SK-N-SH (cell line): ENCODE measurements at regions not wholly inside any gene's neighbourhood (a gene's known extent, or its start where the extent isn't known, plus 50 kb on each side); places are given as distances from the start of the nearest gene placed in this dataset.

Experiments used
- CTCF ChIA-PET: fragments of 300-600, 350-600 bp; formaldehyde crosslinking; extraction: SDS; loops from one replicate; lab custom pipeline; 2021; lab: Yijun Ruan, JAX
- POLR2A ChIA-PET: fragments of 350-600 bp; sonication (Branson Sonifier 250); formaldehyde crosslinking; extraction: SDS; loops from one replicate; lab custom pipeline; 2020; ENCODE audit warnings: antibody characterized with exemption, inconsistent platforms; lab: Yijun Ruan, JAX
- DNase-seq: peaks from one replicate; pipeline ENCODE4 v3.0.0; 2012
- H2AFZ ChIP-seq: fragments of 200-600 bp; sonication (generic); 2 replicates; pipeline ENCODE4 v1.8.1; 2016; ENCODE audit warnings: antibody characterized with exemption, mild to moderate bottlenecking, low read depth
- H3F3A ChIP-seq: fragments of 200-600 bp; sonication (generic); replicated peaks from 2 replicates; pipeline ENCODE3; 2016; ENCODE audit warnings: antibody characterized with exemption, mild to moderate bottlenecking; ENCODE audit not compliant: insufficient read depth
- H3K27ac ChIP-seq, 2 experiments: fragments of 200-500 bp in 1 of 2; fragments of 200-600 bp in 1 of 2; sonication (Bioruptor generic) in 1 of 2; sonication (generic), shearing (Covaris generic) in 1 of 2; 2 replicates each; pipeline versions ENCODE4 v1.5.1 to v1.6.1; 2014 to 2016; ENCODE audit warnings: low read depth in 2 of 2, inconsistent platforms in 1 of 2, low read length in 1 of 2, mild to moderate bottlenecking in 1 of 2, mixed read lengths in 1 of 2
- H3K27me3 ChIP-seq: fragments of 200-600 bp; sonication (generic), shearing (Covaris generic); 2 replicates; pipeline ENCODE4 v1.6.1; 2016; ENCODE audit warnings: mixed run types; ENCODE audit not compliant: insufficient read depth
- H3K36me3 ChIP-seq, 2 experiments: fragments of 200-500 bp in 1 of 2; fragments of 200-600 bp in 1 of 2; sonication (Bioruptor generic) in 1 of 2; sonication (generic) in 1 of 2; replicated peaks in 1 of 2; 2 replicates each; pipeline versions ENCODE3 to v1.5.1; 2014 to 2016; ENCODE audit warnings: low read length in 1 of 2, mild to moderate bottlenecking in 1 of 2; ENCODE audit not compliant: insufficient read depth in 2 of 2, control insufficient read depth in 1 of 2
- H3K4me1 ChIP-seq, 2 experiments: fragments of 200-500 bp in 1 of 2; fragments of 200-600 bp in 1 of 2; sonication (Bioruptor generic) in 1 of 2; sonication (generic), shearing (Covaris generic) in 1 of 2; 2 replicates each; pipeline versions ENCODE4 v1.5.1 to v1.6.1; 2014 to 2016; ENCODE audit warnings: low read depth in 1 of 2, low read length in 1 of 2, mixed run types in 1 of 2; ENCODE audit not compliant: insufficient read depth in 2 of 2, control insufficient read depth in 1 of 2
- H3K4me2 ChIP-seq: fragments of 200-600 bp; sonication (generic), shearing (Covaris generic); 2 replicates; pipeline ENCODE4 v1.6.1; 2017; ENCODE audit warnings: mixed run types
- H3K4me3 ChIP-seq, 2 experiments: fragments of 200-500 bp in 1 of 2; fragments of 200-600 bp in 1 of 2; sonication (Bioruptor generic) in 1 of 2; sonication (generic), shearing (Covaris generic) in 1 of 2; 2 replicates each; pipeline versions ENCODE4 v1.5.1 to v1.8.1; 2014 to 2016; ENCODE audit warnings: low read depth in 2 of 2, inconsistent platforms in 1 of 2, low read length in 1 of 2, mild to moderate bottlenecking in 1 of 2, mixed read lengths in 1 of 2, moderate library complexity in 1 of 2
- H3K79me2 ChIP-seq: fragments of 200-600 bp; sonication (generic); 2 replicates; pipeline ENCODE4 v1.8.1; 2017; ENCODE audit warnings: mild to moderate bottlenecking; ENCODE audit not compliant: insufficient read depth
- H3K9ac ChIP-seq: fragments of 200-600 bp; sonication (generic); 2 replicates; pipeline ENCODE4 v1.6.1; 2017; ENCODE audit warnings: mixed run types
- H3K9me2 ChIP-seq: fragments of 200-600 bp; sonication (generic); 2 replicates; pipeline ENCODE4 v1.6.1; 2017; ENCODE audit warnings: mixed run types
- H3K9me3 ChIP-seq: fragments of 200-600 bp; sonication (generic); 2 replicates; pipeline ENCODE4 v1.6.1; 2017; ENCODE audit warnings: mixed run types, mild to moderate bottlenecking, moderate library complexity
- H4K20me1 ChIP-seq: fragments of 200-600 bp; sonication (generic); 2 replicates; pipeline ENCODE4 v1.6.1; 2017; ENCODE audit warnings: mild to moderate bottlenecking, mixed run types; ENCODE audit not compliant: insufficient read depth
- FOSL2 ChIP-seq: IDR thresholded peaks from 2 replicates; pipeline ENCODE4 v1.4.0; 2012; ENCODE audit warnings: low read depth, mild to moderate bottlenecking, moderate library complexity, borderline replicate concordance
- FOXM1 ChIP-seq: IDR thresholded peaks from 2 replicates; pipeline ENCODE4 v1.4.0; 2012; ENCODE audit warnings: low read depth, mild to moderate bottlenecking
- MXI1 ChIP-seq: IDR thresholded peaks from 2 replicates; pipeline ENCODE4 v1.6.1; 2012; ENCODE audit warnings: mild to moderate bottlenecking, low read depth, low read length, improper control_type of control experiment
- NFIC ChIP-seq: IDR thresholded peaks from 2 replicates; pipeline ENCODE4 v1.4.0; 2012; ENCODE audit warnings: borderline replicate concordance
- PBX3 ChIP-seq: IDR thresholded peaks from 2 replicates; pipeline ENCODE4; 2012
- POLR2AphosphoS5 ChIP-seq: IDR thresholded peaks from 2 replicates; pipeline ENCODE4 v1.6.1; 2012; ENCODE audit warnings: low read depth, low read length
- RCOR1 ChIP-seq: fragments of 150-350 bp; IDR thresholded peaks from 2 replicates; pipeline ENCODE4 v1.6.1; 2017; ENCODE audit warnings: antibody characterized with exemption, low read length
- REST ChIP-seq: IDR thresholded peaks from 2 replicates; pipeline ENCODE4 v1.6.1; 2012; ENCODE audit warnings: mild to moderate bottlenecking, low read depth, low read length, moderate library complexity
- SIN3A ChIP-seq: IDR thresholded peaks from 2 replicates; pipeline ENCODE4 v1.6.1; 2012; ENCODE audit warnings: low read depth, mild to moderate bottlenecking, low read length, moderate library complexity, borderline replicate concordance
- SMC3 ChIP-seq: IDR thresholded peaks from 2 replicates; pipeline ENCODE4 v1.6.1; 2012; ENCODE audit warnings: low read depth, low read length, improper control_type of control experiment
- ZBTB33 ChIP-seq: IDR thresholded peaks from 2 replicates; pipeline ENCODE4 v1.4.0; 2012; ENCODE audit warnings: low read depth, borderline replicate concordance
- WGBS: methylation state at CpG from one replicate; pipeline ENCODE4 v1.1.6; 2017; ENCODE audit warnings: low lambda C conversion rate; 5-methylcytosine and 5-hydroxymethylcytosine counted together

- Histone ChIP-seq H3K4me1 (no peaks in the 10 kb centered on the region), H3K9me2 (no peaks in the 10 kb centered on the region), H3K4me3 (no peak overlapping the region), H3K36me3 (no peaks in the 10 kb centered on the region), H3K27ac (no peak overlapping the region), H3K9me3 (peaks cover 11% of the 10 kb centered on the region), H3K9ac (no peak overlapping the region), H3F3A (no peaks in the 10 kb centered on the region), H4K20me1 (no peaks in the 10 kb centered on the region), H3K79me2 (no peaks in the 10 kb centered on the region), H3K4me2 (no peak overlapping the region), H3K27me3 (no peaks in the 10 kb centered on the region), H2AFZ (no peak overlapping the region)
- CTCF ChIA-PET, result no interaction called here
- DNase-seq, result no peak
- WGBS, result 74% methylated on average over 30 of the region's 31 CpGs
- TF ChIP-seq ZBTB33 (no peak), REST (no peak)
- POLR2A ChIA-PET, result no interaction called here
These were observed 3900.6 kb upstream of the OR11H1 start for GRCh38 chr22:11627436-11627797.

GRCh38 chr22:11627798-11628650 is 3900.0 kb upstream of the OR11H1 start:
- H4K20me1 ChIP-seq, result no peaks in the 10 kb centered on the region
- H3K9me3 ChIP-seq, result peaks cover 11% of the 10 kb centered on the region
- no peaks in the 10 kb centered on the region for H3F3A ChIP-seq
- ChIA-PET CTCF (no interaction called here), POLR2A (no interaction called here)
- no peak overlapping the region for H3K9ac ChIP-seq
- H3K27ac ChIP-seq, result no peak overlapping the region
- no peaks in the 10 kb centered on the region for H3K4me1 ChIP-seq
- no peaks in the 10 kb centered on the region for H3K79me2 ChIP-seq
- H3K4me3 ChIP-seq, result no peak overlapping the region
- H3K4me2 ChIP-seq, result no peak overlapping the region
- H2AFZ ChIP-seq, result no peak overlapping the region
- peak; percentile 31 for DNase-seq
- H3K9me2 ChIP-seq, result no peaks in the 10 kb centered on the region
- no peak for TF ChIP-seq SIN3A
- TF ChIP-seq FOXM1, result no peak
- no peak for TF ChIP-seq PBX3
- no peak for TF ChIP-seq NFIC
- no peak for TF ChIP-seq MXI1
- TF ChIP-seq POLR2AphosphoS5, result no peak
- no peak for TF ChIP-seq FOSL2
- no peak for TF ChIP-seq SMC3
- no peak for TF ChIP-seq RCOR1
- no peaks in the 10 kb centered on the region for H3K36me3 ChIP-seq
- H3K27me3 ChIP-seq, result no peaks in the 10 kb centered on the region
- WGBS, result 79% methylated on average over 68 of the region's 74 CpGs
